ENCODE measurements at regions not wholly inside any gene's neighbourhood (a gene's known extent, or its start where the extent isn't known, plus 50 kb on each side); places are given as distances from the start of the nearest gene placed in this dataset.

GRCh38 chr1:224504297-224505041 is 69.9 kb upstream of the WDR26 start:
- no peak for DNase-seq (ENCODE audit: low read depth)

- no peak for DNase-seq (ENCODE audit: low read depth)
Measured at GRCh38 chr1:224505454-224506093, 71.0 kb upstream of the WDR26 start.

GRCh38 chr1:224506141-224506814 is 71.7 kb upstream of the WDR26 start:
- no peak for DNase-seq (ENCODE audit: low read depth)

- DNase-seq (ENCODE audit: low read depth): no peak
Measured at GRCh38 chr1:224507771-224508523, 73.3 kb upstream of the WDR26 start.

- DNase-seq (ENCODE audit: low read depth): no peak
Measured at GRCh38 chr1:224509907-224510306, 75.3 kb upstream of the WDR26 start.

- no peak for DNase-seq (ENCODE audit: low read depth)
Measured at GRCh38 chr1:224510880-224511645, 76.5 kb upstream of the WDR26 start.

- no peak for DNase-seq (ENCODE audit: low read depth)
Measured at GRCh38 chr1:224512600-224513151, 78.1 kb upstream of the WDR26 start.

GRCh38 chr1:224513383-224513782 is 78.8 kb upstream of the WDR26 start:
- no peak for DNase-seq (ENCODE audit: low read depth)

- DNase-seq (ENCODE audit: low read depth): peak; percentile 52
Measured at GRCh38 chr1:224513787-224514209, 79.2 kb upstream of the WDR26 start.

GRCh38 chr1:224517171-224517570 is 82.6 kb upstream of the WDR26 start:
- DNase-seq (ENCODE audit: low read depth): no peak

GRCh38 chr1:224518528-224518927 is 83.9 kb upstream of the WDR26 start:
- no peak for DNase-seq (ENCODE audit: low read depth)

- no peak for DNase-seq (ENCODE audit: low read depth)
Measured at GRCh38 chr1:224519874-224520273, 85.3 kb upstream of the WDR26 start.

GRCh38 chr1:224520808-224521207 is 86.2 kb upstream of the WDR26 start:
- no peak for DNase-seq (ENCODE audit: low read depth)

GRCh38 chr1:224521904-224522734 is 87.5 kb upstream of the WDR26 start:
- DNase-seq (ENCODE audit: low read depth): no peak

GRCh38 chr1:224523676-224524075 is 89.1 kb upstream of the WDR26 start:
- no peak for DNase-seq (ENCODE audit: low read depth)

- no peak for DNase-seq (ENCODE audit: low read depth)
Measured at GRCh38 chr1:224524679-224525078, 90.1 kb upstream of the WDR26 start.

- DNase-seq (ENCODE audit: low read depth): no peak
Measured at GRCh38 chr1:224525411-224526040, 90.6 kb upstream of the CNIH3 start.

GRCh38 chr1:224526771-224527170 is 89.3 kb upstream of the CNIH3 start:
- DNase-seq (ENCODE audit: low read depth): no peak

- no peak for DNase-seq (ENCODE audit: low read depth)
Measured at GRCh38 chr1:224528900-224529299, 87.2 kb upstream of the CNIH3 start.

- DNase-seq (ENCODE audit: low read depth): no peak
Measured at GRCh38 chr1:224529844-224530243, 86.3 kb upstream of the CNIH3 start.

All from CMK (cell line).